Smooth muscle cell (in vitro differentiated cells): ENCODE measurements at regions not wholly inside any gene's neighbourhood (a gene's known extent, or its start where the extent isn't known, plus 50 kb on each side); places are given as distances from the start of the nearest gene placed in this dataset.

Experiments used
- DNase-seq: peaks from one replicate; lab custom pipeline; 2025; ENCODE audit not compliant: unreplicated experiment; lab: John Stamatoyannopoulos, UW
- H2AFZ ChIP-seq: fragments of 200-600 bp; sonication (generic); 2 replicates; pipeline ENCODE4 v1.6.0; 2016; ENCODE audit warnings: antibody characterized with exemption, low read depth, mild to moderate bottlenecking
- H3F3A ChIP-seq: fragments of 200-600 bp; sonication (generic); 2 replicates; pipeline ENCODE4 v1.6.0; 2017; ENCODE audit warnings: antibody characterized with exemption, low read depth
- H3K27ac ChIP-seq: fragments of 200-600 bp; sonication (generic); 2 replicates; pipeline ENCODE4 v1.5.1; 2016; ENCODE audit warnings: low read depth, mild to moderate bottlenecking
- H3K27me3 ChIP-seq: fragments of 200-600 bp; sonication (generic); 2 replicates; pipeline ENCODE4 v1.6.1; 2016; ENCODE audit warnings: low read depth, mild to moderate bottlenecking
- H3K36me3 ChIP-seq: fragments of 200-600 bp; sonication (generic); 2 replicates; pipeline ENCODE4 v1.5.1; 2016; ENCODE audit warnings: low read depth
- H3K4me1 ChIP-seq: fragments of 200-600 bp; sonication (generic); 2 replicates; pipeline ENCODE4 v1.5.1; 2016; ENCODE audit warnings: low read depth
- H3K4me2 ChIP-seq: fragments of 200-600 bp; sonication (generic); 2 replicates; pipeline ENCODE4 v1.6.0; 2016; ENCODE audit warnings: mild to moderate bottlenecking
- H3K4me3 ChIP-seq: fragments of 200-600 bp; sonication (generic); 2 replicates; pipeline ENCODE4 v1.5.1; 2016; ENCODE audit warnings: mild to moderate bottlenecking
- H3K79me2 ChIP-seq: fragments of 200-600 bp; sonication (generic); 2 replicates; pipeline ENCODE4 v1.6.0; 2016; ENCODE audit warnings: low read depth, mild to moderate bottlenecking
- H3K9ac ChIP-seq: fragments of 200-600 bp; sonication (generic); 2 replicates; pipeline ENCODE4 v1.6.0; 2016; ENCODE audit warnings: low read depth
- H3K9me3 ChIP-seq: fragments of 200-600 bp; sonication (generic); replicated peaks from 2 replicates; pipeline ENCODE4 v1.5.1; 2016; ENCODE audit warnings: low read depth
- H4K20me1 ChIP-seq: fragments of 200-600 bp; sonication (generic); 2 replicates; pipeline ENCODE4 v1.6.0; 2016; ENCODE audit warnings: low read depth
- WGBS: methylation state at CpG from one replicate; pipeline ENCODE4 v1.1.7; 2016; ENCODE audit warnings: low lambda C conversion rate; 5-methylcytosine and 5-hydroxymethylcytosine counted together
- TF ChIP-seq, protein P1 (sequence below): fragments of 200-600 bp; sonication (generic); IDR thresholded peaks from 2 replicates; pipeline ENCODE4 v1.5.1; 2017; ENCODE audit warnings: borderline replicate concordance, mild to moderate bottlenecking, antibody characterized with exemption; ENCODE audit not compliant: insufficient read depth, poor library complexity, severe bottlenecking

DNA sequence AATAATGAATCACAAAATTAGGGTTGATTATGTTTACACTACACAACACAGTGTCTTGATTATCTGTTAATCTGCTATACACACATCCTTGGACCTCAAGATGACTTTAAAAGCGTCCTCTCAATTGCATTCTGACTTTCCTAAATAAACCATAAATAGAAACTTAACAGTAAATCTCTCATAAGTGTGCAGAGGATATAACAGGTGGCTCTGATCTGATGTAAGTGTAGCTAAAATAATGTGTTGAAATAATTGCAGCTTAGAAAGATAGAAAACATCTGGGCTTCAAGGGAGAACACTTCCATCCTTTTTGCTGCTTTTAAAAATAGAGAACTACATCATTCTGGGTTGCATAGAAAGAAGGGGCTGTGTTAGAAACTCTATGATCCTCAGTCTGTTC is 78.4 kb upstream of the EFEMP1 start:
- H3K36me3 ChIP-seq, result no peaks in the 10 kb centered on the region
- no peaks in the 10 kb centered on the region for H3K4me1 ChIP-seq
- peaks cover 5% of the 10 kb centered on the region for H3K27me3 ChIP-seq
- no peak overlapping the region for H3K4me3 ChIP-seq
- no peak overlapping the region for H3K4me2 ChIP-seq
- DNase-seq, result no peak
- TF ChIP-seq, protein P1, sequence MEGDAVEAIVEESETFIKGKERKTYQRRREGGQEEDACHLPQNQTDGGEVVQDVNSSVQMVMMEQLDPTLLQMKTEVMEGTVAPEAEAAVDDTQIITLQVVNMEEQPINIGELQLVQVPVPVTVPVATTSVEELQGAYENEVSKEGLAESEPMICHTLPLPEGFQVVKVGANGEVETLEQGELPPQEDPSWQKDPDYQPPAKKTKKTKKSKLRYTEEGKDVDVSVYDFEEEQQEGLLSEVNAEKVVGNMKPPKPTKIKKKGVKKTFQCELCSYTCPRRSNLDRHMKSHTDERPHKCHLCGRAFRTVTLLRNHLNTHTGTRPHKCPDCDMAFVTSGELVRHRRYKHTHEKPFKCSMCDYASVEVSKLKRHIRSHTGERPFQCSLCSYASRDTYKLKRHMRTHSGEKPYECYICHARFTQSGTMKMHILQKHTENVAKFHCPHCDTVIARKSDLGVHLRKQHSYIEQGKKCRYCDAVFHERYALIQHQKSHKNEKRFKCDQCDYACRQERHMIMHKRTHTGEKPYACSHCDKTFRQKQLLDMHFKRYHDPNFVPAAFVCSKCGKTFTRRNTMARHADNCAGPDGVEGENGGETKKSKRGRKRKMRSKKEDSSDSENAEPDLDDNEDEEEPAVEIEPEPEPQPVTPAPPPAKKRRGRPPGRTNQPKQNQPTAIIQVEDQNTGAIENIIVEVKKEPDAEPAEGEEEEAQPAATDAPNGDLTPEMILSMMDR, result no peak
- no peaks in the 10 kb centered on the region for H3K79me2 ChIP-seq
- no peaks in the 10 kb centered on the region for H4K20me1 ChIP-seq
- H3F3A ChIP-seq, result no peaks in the 10 kb centered on the region
- no peak overlapping the region for H3K9ac ChIP-seq
- no peak overlapping the region for H3K27ac ChIP-seq
- H2AFZ ChIP-seq, result peak overlapping the region; percentile 5
- WGBS, result 84% methylated on average over 1 of the region's 1 CpG
- H3K9me3 ChIP-seq, result no peaks in the 10 kb centered on the region

DNA sequence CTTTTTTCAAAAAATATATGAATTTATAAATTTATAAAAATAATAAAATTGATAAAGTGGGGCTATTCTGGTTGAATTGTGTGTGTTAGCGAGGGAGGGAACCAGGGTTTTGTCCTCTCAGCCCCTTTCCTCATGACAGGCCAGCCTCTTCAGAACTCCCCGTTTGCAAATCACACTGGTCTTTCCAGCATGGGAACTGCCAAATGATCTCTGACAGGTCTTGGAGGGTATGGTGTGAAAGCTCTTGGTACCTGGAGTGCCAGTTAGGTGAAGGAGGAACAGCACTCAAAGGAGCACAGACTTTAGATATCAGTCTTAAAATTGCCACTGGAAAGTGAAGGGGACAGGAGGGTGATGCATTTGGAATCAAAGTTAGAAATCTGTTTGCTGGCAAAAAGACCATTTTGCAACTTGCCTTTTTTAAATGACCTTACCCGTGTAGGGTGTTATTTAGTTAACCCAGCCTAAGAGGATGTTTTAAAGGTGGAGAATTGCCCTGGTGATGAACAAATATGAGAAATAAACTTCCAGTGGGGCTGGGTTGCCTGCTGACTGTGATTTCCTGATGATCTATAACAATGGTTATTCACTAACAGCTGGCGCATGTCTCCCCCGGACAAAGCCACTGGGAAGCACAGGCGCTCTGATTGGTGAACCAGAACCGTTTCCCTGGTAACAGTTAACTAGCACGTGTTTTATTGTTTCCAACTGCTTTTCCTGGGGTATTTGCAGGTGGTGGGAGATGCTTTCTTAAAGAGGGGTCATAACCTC is 85.3 kb upstream of the EFEMP1 start:
- H3K79me2 ChIP-seq, result no peaks in the 10 kb centered on the region
- H4K20me1 ChIP-seq, result no peaks in the 10 kb centered on the region
- no peaks in the 10 kb centered on the region for H3K9me3 ChIP-seq
- H3K4me2 ChIP-seq, result peak overlapping the region; percentile 71
- H3F3A ChIP-seq, result no peaks in the 10 kb centered on the region
- H3K4me3 ChIP-seq, result no peak overlapping the region
- H3K36me3 ChIP-seq, result no peaks in the 10 kb centered on the region
- TF ChIP-seq, protein P1, result no peak
- 23% methylated on average over 8 of the region's 8 CpGs for WGBS
- peaks cover 20% of the 10 kb centered on the region for H3K4me1 ChIP-seq
- peaks cover 5% of the 10 kb centered on the region for H3K27me3 ChIP-seq
- peak overlapping the region; percentile 11 for H2AFZ ChIP-seq
- H3K27ac ChIP-seq, result no peak overlapping the region
- no peak for DNase-seq
- no peak overlapping the region for H3K9ac ChIP-seq

DNA sequence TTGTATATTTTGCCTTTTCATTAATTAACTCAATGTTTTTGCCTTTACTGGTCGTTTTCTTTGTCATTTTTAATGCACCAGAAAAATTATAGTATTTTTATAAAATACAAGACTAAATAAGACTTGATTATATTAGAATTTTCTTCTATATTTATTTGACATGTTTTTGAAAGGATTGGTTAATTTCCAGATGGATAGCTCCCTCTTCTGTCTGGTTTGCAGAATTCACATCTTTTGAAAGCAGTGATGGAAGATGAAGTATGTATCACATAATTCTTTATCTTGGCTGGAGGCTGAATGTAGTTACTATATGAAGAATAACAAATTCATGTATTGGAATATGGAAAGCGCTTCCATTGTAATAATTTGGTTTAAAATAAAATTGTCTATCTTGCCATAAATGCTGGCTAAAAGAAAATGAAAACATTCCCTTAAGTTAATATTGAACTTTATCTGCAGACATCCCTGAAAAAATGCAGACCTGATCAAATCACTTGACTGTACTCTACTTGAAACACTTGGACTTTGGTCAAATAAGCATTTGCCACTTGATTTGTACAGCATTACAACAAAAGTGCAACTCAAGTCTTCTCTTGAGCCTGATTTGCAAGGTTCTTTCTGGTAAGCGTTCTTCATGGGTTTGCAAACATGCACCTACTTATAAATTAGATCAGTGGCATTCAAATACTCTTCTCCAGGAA is 86.3 kb upstream of the EFEMP1 start:
- Histone ChIP-seq H3K4me3 (no peak overlapping the region), H4K20me1 (no peaks in the 10 kb centered on the region), H3K36me3 (no peaks in the 10 kb centered on the region), H3K9me3 (no peaks in the 10 kb centered on the region), H3F3A (no peaks in the 10 kb centered on the region), H3K4me1 (peaks cover 28% of the 10 kb centered on the region), H3K27ac (no peak overlapping the region), H3K4me2 (peak overlapping the region; percentile 71), H3K79me2 (no peaks in the 10 kb centered on the region), H3K9ac (no peak overlapping the region), H2AFZ (no peak overlapping the region), H3K27me3 (peaks cover 5% of the 10 kb centered on the region)
- TF ChIP-seq, protein P1, result peak; percentile 84
- DNase-seq, result no peak
- WGBS, result 37% methylated on average over 3 of the region's 3 CpGs
